GM21619 (cell line): ENCODE measurements at regions not wholly inside any gene's neighbourhood (a gene's known extent, or its start where the extent isn't known, plus 50 kb on each side); places are given as distances from the start of the nearest gene placed in this dataset.
"Not testable (repeated sequence)": the region's sequence is repeated elsewhere in the genome, so short reads cannot be mapped to it uniquely, and the experiment has no call there.

Source experiments
- ATAC-seq: cut with Tn5 transposase; IDR thresholded peaks from one replicate; pipeline ENCODE4 v1.9.1; 2021; ENCODE audit not compliant: unreplicated experiment

DNA sequence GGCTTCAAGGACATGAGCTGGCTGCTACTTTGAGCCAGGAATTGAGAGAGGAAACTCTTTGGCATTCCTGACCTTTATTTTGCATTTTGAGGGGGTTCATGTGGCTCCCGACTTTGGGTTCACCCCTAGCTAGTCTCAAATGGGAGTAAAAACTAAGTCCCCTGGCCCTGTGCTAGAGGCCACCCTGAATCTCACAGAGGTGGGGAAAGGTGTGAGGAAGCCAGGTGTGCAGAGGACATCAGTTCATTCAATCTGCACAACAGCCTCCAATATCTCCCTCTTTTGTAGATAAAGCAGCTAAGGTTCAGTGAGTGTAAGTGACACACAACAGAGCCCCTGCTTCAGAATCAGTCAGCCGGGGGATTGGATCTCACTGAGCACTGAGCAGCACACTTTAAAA is 325.7 kb downstream of the DCDC2C start:
- ATAC-seq = no peak

DNA sequence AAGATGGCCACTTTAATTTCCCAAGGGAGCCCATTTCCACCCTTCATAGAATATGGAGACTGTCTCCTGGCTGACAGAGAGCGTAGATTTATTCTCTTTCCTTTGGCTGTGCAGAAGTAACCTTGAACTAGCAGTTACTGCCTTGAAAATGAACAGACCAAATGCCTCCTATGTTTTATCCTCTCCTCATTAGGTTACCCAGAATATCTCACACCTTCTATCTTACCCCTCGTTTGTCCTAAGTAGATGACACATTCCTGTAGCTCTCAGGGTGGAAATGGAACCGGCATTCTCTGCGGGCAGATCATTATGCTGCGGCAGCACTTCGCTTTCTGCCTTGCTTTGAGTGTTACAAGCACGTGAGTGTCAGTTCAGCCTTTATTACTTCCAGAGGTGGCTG is 336.5 kb downstream of the DCDC2C start:
- ATAC-seq = no peak

DNA sequence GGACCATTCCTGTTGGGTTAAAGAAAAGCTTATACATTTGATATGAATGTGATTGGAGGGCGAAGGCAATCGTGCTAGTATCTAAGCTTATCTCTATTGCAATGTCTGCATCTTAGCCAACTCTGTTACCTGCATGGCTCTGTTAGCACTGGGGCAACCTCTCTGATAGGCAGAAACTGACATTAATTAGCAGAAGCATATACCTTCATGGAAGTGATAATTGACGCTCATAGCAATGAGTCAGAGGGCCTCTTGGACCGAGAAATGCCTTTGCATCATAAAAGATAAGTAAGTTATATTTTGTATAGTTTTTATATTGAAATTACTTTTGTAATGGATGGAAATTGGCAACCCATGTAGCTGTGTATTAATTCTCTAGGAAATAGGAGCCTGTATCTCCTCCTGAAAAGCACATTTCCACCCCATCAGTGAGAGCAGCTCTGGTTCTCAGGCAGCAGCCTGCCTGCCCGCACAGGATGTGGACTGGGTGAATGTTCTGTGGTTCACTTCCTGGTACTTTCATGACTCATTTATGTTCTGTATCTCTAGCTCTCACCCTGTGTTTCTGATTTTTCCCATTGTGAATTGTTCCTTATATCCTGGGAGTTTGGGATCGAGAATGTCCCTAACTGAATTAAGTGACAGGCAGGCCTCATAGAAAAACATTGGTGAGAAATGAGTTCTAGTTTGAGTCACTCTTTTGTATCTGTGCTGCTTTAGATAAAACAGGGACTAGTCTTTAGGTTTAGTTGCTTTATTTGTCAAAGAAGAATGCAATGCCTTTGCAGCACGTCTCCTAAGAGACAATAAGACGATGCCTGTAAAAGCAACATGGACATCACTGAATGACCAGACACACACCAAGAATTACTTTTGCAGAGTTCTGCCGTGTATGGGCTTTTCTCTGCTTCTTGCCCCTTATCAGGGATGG is 344.9 kb downstream of the DCDC2C start:
- ATAC-seq = no peak

DNA sequence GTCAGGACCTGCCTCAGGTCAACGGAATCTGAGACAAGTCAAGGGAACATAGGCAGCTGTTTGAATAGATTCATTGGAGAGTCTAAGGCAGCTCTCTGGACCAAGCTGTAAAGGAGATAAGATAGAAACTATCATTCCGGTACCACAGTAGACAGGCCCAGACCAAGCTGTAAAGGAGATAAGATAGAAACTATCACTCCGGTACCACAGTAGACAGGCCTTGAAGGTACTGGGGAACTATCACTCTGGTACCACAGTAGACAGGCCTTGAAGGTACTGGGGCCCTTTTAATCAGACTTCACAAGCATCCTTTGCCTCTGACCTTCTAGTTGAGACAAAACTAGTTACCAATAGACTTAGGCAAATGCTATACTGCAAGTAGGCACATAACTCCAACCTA is 346.1 kb downstream of the DCDC2C start:
- no peak for ATAC-seq

DNA sequence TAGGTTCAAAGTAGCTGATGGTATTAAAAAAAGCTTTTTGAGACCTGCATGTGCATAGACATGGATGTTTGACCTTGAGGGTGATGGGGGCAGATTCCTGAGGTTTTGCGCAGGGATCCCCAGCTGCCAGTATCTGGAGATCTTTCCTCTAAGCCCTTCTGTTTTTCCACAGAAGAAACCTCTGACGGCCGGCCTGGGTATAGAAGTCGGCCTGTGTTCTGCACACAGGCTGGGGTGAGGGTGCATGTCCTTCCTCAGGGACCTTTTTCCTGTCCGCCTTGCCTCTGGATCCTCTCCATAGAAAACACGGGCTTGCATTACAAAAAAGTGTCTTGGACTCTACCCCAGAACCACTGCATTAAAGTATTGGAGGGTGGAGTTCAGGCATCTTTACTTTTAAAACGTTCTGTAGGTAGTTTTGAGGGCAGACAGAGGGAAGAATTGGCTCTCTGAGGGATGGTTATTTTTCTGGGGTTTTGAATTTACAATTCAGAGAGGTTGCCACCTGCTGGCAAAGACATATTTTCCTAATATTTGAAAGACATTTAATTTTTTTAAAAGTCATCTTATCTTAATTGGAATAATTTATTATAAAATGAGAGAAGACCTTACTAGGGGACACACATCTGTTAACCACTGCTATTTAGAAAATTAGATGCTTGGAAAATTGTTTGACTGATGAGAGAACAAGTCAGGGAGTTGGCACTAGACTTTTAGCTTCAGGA is 350.6 kb downstream of the DCDC2C start:
- no peak for ATAC-seq

DNA sequence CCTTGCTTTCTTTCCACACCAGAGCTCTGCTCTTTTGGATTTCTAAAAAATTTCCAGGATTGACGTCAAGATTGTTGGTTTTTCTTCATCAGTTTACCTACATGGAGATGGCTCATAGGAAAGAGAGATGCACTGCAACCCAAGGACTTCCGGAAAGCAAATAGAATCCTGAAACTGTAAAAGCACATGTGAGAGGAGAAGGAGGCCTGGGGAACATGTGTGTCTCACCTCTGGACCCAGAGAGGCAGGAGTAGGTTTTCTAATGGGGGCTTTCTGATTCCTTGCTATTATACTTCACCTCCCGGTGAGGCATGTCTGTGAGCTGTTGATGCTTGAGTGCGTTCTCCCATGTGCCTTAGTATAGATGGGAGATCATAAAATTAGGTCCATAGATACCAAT is 362.8 kb downstream of the DCDC2C start:
- no peak for ATAC-seq

DNA sequence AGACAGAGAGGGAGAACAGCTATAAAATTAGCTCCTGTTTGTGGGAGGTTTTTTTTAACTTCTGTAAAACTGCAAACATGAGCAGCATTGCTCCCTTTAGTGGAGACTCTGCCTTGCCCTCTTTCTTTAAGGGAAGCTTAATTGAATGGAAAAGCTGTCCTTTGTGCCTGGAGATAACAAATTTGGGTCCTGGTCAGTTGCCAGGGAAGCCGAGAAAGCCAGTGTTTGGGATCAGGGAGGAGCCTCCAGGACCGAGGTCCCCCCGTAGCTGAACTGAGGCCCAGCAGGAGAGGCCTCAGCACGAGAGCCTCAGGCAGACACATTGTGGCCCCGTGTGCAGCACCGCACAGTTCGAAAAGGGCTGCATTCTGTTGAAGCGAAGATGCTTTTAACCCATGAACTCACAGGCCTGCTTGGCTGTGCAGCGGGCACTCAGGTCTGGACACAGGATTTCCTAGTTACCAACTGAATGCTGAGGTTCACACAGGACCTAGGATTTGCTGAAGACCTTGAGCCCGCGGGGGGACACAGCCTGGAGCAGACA is 369.7 kb downstream of the DCDC2C start:
- ATAC-seq = no peak

DNA sequence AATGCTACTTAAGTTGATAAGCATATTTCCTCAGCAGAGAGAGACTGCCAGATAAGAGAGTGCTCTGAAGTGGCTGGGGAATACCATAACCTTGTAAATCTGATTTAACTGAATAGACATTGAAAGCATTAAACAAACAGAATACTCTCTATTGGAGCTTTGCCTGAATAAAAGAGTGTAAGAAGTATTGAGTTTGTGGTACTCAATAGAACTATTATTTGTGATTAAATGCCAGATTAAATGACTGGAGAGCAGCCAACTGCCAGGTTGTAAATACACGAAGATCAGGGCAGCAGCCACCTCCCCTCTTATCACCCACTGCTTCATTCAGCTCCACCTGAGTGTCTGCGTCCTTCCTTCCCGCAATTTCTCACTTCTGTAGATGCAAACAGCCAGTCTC is 373.6 kb downstream of the DCDC2C start:
- no peak for ATAC-seq

DNA sequence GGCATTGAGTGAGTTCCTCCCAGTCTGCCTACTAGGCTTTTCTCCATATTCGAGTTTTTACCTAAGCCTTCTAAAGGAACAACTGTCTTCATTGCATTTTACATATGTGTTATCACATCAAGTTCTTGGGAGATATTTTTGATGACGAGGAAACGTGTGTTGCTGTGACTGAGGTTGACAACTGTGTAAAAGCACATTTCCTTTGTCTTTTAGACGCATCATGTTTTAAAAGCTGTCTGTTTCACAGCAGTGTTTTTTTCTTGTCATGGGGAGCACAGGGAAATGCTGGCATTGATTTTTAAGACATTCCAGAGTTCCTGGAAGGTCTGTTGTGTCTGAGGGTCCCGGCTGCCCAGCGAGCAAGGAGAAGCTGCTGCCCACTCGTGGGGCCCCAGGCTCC is 381.8 kb downstream of the DCDC2C start:
- no peak for ATAC-seq

DNA sequence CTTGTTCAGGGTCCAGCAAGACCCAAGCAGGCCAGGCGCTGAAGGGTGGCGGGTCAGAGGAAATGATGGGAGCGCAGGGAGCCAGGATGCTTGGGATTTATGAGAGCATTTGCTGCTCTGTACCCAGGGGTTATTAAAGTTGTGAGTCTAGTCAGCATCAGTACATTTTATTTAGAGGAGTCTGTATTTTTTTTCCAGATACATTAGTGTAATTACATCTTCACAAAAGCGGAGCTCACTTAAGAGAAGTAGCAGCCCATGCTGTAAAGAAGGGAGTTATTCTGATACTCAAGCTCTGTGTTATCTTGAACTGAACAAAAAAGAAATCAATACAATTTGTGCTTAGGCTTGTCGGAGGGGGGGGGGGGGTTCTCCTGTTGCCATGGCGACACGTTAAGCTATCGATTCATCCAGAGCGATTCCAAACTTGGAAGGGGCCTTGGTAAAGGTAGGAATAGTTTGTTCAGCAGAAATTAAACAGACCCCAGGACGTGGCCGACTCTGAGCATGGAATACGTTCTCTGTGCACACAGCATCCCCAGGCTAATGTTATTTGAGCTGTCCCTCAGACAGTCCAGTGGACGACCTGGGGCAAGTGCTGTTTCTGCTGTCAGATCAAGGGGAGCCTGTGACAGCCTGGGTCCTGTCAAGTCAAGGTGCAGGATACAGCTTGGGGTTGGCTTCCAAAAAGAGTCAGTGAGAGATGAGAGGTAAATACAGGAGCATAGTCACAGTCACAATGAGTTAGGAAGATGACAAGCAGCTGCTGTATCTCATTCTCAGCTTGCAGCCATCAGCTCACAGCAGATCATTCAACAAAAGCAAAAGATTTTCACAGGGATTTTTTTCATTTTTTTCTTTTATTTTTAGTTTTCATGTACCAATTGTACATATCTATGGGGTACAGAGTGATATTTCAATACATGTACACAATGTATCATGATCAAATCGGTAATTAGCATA is 387.6 kb downstream of the DCDC2C start:
- ATAC-seq = no peak

DNA sequence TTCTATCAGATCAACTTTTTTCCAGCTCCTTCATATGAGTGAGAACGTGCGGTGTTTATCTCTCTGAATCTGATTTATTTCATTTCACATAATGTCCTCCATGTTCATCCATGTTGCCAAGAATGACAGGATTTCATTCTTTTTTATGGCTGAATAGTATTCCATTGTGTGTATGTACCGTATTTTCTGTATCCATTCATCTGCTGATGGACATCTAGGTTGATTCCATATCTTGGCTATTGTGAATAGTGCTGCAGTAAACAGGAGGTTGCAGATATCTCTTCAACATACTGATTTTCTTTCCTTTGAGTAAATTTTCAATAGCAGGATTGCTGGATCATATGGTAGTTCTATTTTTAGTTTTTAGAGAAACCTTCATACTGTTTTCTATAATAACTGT is 388.5 kb downstream of the DCDC2C start:
- no peak for ATAC-seq

DNA sequence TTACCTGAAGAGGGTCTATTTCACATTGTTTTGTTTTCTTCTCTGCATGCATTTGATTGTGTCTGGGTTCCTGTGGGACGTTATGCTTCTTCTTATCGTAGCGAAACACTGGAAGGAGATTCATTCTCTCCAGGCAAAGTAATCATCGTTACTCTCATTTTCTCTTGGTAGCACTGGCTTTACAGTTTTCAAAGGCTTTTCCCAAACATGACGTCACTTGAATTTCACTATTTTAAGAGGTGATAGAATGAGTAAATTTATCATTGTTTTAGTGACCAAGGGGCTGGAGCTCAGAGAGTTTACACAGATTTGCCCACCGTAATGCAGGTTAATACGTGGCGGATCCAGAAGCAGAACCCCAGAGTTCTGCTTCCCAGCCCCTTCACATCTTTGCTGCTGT is 391.4 kb downstream of the DCDC2C start:
- ATAC-seq = no peak

DNA sequence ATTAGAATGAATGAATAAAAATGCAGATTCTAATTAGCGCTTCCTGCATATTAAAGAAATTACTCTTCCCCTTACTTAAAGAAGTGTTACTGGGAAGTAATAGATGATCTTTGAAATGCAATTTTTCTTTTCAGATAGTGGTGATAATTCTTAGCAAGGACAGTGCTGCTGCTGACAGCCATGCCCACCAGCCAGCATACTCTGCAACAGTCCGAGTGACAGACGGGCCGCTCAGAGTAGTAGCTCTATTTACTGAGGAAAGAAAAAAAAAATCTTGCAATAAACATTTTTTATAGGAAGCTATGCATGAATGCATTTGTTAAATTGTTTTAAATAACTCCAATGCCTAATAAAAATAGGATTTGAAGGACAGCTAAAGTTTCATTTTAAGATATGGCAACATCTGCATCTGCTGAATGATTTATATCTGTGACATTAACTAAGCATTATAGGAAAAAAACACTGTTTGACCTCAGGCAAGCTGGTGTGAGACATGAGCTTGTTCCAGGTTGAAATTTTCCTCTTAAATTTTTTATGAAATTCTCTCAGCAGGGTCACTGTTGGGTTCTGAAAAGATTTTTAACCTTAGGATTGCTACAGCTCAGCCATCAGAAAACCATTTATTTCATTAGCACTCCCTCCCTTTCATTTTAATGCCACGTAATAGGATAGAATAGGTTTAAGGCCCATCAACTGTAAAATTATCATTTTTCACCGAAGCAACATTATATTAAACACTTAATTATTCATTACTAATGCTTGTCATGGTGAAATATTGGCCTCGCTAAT is 393.8 kb downstream of the DCDC2C start:
- ATAC-seq = no peak

DNA sequence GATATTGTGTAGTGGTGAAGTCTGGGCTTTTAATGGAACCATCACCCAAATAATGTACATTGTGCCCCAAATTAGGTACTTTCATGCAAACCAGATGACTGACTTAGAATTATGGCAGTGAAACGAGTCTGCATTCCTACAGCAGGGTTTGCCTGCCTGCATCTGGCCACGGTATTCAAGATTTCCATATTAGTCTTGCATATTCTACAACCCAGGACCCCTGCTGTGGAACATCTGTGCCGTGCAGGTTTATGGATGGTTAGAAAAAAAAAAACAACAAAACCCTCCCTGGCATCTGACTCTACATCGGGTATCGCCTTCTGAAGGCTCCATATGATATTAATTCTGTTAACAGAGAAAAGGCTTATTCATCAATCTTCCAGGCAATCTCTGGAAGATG is 394.8 kb downstream of the DCDC2C start:
- no peak for ATAC-seq

DNA sequence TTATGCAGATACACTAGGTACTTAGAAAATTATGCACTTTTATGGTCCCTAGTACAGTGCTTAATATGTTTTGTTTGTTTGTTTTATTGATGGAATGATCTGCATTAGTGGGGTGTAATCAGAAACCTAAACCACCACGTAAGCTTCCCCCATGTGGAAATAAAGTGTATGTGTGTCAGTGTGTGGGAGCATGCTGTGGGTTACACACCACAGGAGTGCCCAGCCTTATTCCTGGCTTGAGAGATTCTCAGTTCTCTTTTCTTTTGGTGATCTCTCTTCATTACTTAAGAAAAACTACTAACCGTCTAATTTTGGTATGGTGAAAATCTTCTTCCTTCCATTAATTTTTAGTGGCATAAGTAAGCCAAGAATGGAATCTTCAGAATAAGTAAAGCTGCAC is 398.6 kb downstream of the DCDC2C start:
- ATAC-seq = no peak

DNA sequence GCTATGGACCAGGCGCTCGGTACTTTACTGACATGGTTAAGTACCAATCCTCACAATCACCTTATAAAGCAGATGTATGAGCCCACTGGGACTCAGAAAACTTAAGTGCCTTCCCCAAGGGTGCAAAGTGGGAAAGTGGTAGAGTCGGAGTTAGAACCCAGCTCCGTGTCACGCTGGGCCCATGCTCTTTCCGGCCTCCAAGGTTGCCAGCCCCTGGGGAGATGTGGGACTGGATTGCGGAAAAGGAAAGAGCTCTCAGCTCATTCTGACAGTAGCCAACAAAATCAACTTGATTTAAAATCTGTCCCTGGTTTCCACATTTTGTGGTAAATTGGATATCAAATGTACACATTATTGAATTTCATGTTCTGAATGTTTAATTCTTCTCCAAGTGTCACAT is 403.8 kb downstream of the DCDC2C start:
- no peak for ATAC-seq

DNA sequence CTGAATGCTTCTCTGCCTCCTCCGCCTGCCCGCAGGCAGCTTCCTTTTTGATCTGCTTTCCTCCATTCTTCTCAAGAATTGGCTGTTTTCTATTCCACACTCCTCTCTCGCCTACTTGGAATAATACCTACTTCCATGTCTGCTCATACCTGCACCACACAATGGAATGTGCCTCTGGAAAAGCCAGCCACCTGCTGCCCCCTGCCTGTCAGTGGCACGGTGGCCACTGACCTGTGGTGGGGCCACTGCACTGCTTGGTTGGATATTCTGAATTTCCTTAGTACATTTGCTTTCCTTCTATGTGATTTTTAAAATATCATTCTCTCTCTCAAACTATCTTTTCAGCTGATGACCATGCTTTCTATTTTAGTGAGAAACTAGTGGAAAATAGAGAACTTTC is 406.9 kb downstream of the DCDC2C start:
- no peak for ATAC-seq

DNA sequence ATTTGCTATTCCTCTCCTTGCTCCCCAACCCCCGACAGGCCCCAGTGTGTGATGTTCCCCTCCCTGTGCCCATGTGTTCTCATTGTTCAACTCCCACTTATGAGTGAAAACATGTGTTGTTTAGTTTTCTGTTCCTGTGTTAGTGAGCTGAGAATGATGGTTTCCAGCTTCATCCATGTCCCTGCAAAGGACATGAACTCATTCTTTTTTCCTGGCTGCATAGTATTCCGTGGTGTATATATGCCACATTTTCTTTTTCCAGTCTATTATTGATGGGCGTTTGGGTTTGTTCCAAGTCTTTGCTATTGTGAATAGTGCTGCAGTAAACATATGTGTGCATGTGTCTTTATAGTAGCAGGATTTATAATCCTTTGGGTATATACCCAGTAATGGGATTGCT is 412.1 kb downstream of the DCDC2C start:
- ATAC-seq = not testable (repeated sequence)

DNA sequence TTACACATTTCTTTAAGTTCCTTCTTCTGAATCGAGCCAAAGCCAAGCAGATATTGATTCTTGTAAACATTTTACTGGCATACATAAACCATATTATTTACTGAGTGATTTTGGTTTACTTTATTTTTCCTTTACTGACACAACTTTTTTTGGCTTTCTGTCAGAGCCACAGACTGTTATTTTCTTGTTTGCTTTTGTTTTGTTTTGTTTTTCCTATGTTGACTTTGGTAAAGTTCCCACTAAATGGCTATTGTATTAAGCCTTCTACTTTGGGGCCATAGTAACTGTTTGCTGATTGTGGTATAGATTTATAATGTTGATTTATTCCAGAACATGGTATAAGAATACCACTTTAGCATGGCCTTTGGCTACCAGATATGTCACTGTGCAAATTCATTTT is 419.4 kb downstream of the DCDC2C start:
- ATAC-seq = no peak

DNA sequence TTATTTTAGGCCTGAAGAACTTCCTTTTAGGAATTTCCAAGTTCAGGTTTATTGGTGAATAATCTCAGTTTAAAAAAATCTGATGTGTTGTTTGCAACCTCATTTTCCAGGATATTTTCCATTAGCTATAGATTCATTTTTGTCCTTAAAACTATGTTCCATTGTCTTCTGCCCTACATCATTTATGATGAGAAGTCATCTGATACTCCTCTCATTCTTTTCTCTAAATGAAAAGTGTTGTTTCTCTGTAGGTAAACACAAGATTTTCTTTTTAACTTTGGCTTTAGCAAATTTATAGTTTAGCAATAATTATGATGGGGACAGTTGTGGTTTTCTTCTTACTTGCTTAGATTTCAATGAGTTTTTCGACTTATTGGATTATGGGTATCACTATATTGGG is 427.3 kb downstream of the DCDC2C start:
- no peak for ATAC-seq
